Pancreas (tissue), 10 donors: ENCODE measurements at regions not wholly inside any gene's neighbourhood (a gene's known extent, or its start where the extent isn't known, plus 50 kb on each side); places are given as distances from the start of the nearest gene placed in this dataset.

Source experiments
- ATAC-seq, 4 donors: fragments of 200-7000 bp; cut with Tn5 transposase; one replicate each; pipeline versions ENCODE4 v1.8.0 to v1.9.1; 2020; ENCODE audit warnings: mild to moderate bottlenecking in 4 of 4, moderate library complexity in 4 of 4
- DNase-seq, 6 donors: peaks; one replicate each; pipeline ENCODE4 v3.0.0-alpha.2; 2020
- FAIRE-seq: peaks from 2 replicates; lab custom pipeline; 2012; peaks lifted over from hg19 to GRCh38; lab: Jason Lieb, UNC
- H3K27ac ChIP-seq, 4 donors: fragments of 200-600 bp; sonication (generic); 1 replicate in 3 of 4; 2 replicates in 1 of 4; pipeline versions ENCODE4 v1.5.0 to v1.8.0; 2020
- H3K27me3 ChIP-seq, 4 donors: fragments of 200-600 bp; one replicate each; pipeline ENCODE4 v1.8.0; 2021
- H3K36me3 ChIP-seq, 3 donors: fragments of 200-600 bp; sonication (generic) in 1 of 3; one replicate each; pipeline versions ENCODE4 v1.5.0 to v1.8.0; 2020 to 2021
- H3K4me1 ChIP-seq, 3 donors: fragments of 200-600 bp; one replicate each; pipeline ENCODE4 v1.8.0; 2021
- H3K4me3 ChIP-seq, 4 donors: fragments of 200-600 bp; sonication (generic) in 2 of 4; one replicate each; pipeline versions ENCODE4 v1.5.0 to v1.8.0; 2020 to 2021
- H3K9me3 ChIP-seq, 4 donors: fragments of 200-600 bp; one replicate each; pipeline ENCODE4 v1.8.0; 2021
- CTCF ChIP-seq, 4 donors: fragments of 200-600 bp; sonication (generic) in 3 of 4; IDR thresholded peaks; one replicate each; pipeline versions ENCODE4 v1.5.0 to v1.8.0; 2021; ENCODE audit warnings: antibody characterized with exemption in 4 of 4
- WGBS, 2 donors: extraction: QIAGEN DNeasy Blood & Tissue Kit; methylation state at CpG; one replicate each; pipeline ENCODE4 v1.1.7; 2013; 5-methylcytosine and 5-hydroxymethylcytosine counted together
- intact Hi-C, 3 donors: fragments of 100-400 bp; cut with DNase I; formaldehyde crosslinking; loops; one replicate each; pipeline versions ENCODE4 v1.11.1 to v1.14.2; 2022
- donor health status: healthy with polysubstance abuse.
- donor health status: DM: no; HTN: no; CAD: no; lungs with moderate emphysema.
- donor health status: DM: no; HTN: no; CAD: no.
- donor health status: control.
- donor health status: control.
- donor health status: Bipolar disorder and iron deficiency.
- donor health status: DM: yes; HTN: yes; CAD: no.
- donor health status: DM: no; HTN: no; CAD: no.
- donor health status: DM: no; HTN: no; CAD: no.
- donor health status: DM: yes; HTN: yes; CAD: no.

GRCh38 chr9:31071606-31072286 lies 1312.7 kb upstream of the ACO1 start:
- 84 to 91% methylated on average over 23 of the region's 23 CpGs for WGBS, 2 donors
- Histone ChIP-seq H3K27ac (no peak overlapping the region), H3K4me3 (no peak overlapping the region), H3K36me3 (no peaks in the 10 kb centered on the region), H3K9me3 (no peaks in the 10 kb centered on the region), H3K27me3 (no peaks in the 10 kb centered on the region), H3K4me1 (no peaks in the 10 kb centered on the region)
- intact Hi-C loops: no loop called here
- no peak for TF ChIP-seq CTCF (IDR thresholded peaks at IDR 0.05)
- peak in 1 of 6 donors; percentile 51 for DNase-seq
- no peak for FAIRE-seq
- ATAC-seq: no peak

- DNase-seq (no peak), ATAC-seq (no peak), FAIRE-seq (no peak)
- WGBS, 2 donors: 53 to 67% methylated on average over 2 of the region's 2 CpGs
- Histone ChIP-seq H3K4me3 (no peak overlapping the region), H3K36me3 (no peaks in the 10 kb centered on the region), H3K4me1 (no peaks in the 10 kb centered on the region), H3K27me3 (no peaks in the 10 kb centered on the region), H3K9me3 (no peaks in the 10 kb centered on the region), H3K27ac (no peak overlapping the region)
- no peak for TF ChIP-seq CTCF (IDR thresholded peaks at IDR 0.05)
- intact Hi-C loops: no loop called here
Measured at GRCh38 chr9:31078175-31078574, 1306.3 kb upstream of the ACO1 start.

- intact Hi-C loops: no loop called here
- H3K27ac ChIP-seq: no peak overlapping the region
- DNase-seq (no peak), FAIRE-seq (no peak), ATAC-seq (no peak)
- no peaks in the 10 kb centered on the region for H3K9me3 ChIP-seq
- H3K4me3 ChIP-seq: no peak overlapping the region
- no peaks in the 10 kb centered on the region for H3K36me3 ChIP-seq
- WGBS, 2 donors: 47 to 49% methylated on average over 4 of the region's 4 CpGs
- no peaks in the 10 kb centered on the region for H3K27me3 ChIP-seq
- H3K4me1 ChIP-seq: no peaks in the 10 kb centered on the region
- no peak for TF ChIP-seq CTCF (IDR thresholded peaks at IDR 0.05)
Measured at GRCh38 chr9:31084350-31084749, 1300.1 kb upstream of the ACO1 start.

GRCh38 chr9:31089549-31090221 lies 1294.8 kb upstream of the ACO1 start:
- no peak for ATAC-seq
- no peaks in the 10 kb centered on the region for H3K36me3 ChIP-seq
- intact Hi-C loops: no loop called here
- no peak for TF ChIP-seq CTCF (IDR thresholded peaks at IDR 0.05)
- no peaks in the 10 kb centered on the region for H3K9me3 ChIP-seq
- no peak overlapping the region for H3K4me3 ChIP-seq
- no peak for FAIRE-seq
- H3K27me3 ChIP-seq: no peaks in the 10 kb centered on the region
- no peak overlapping the region for H3K27ac ChIP-seq
- H3K4me1 ChIP-seq: no peaks in the 10 kb centered on the region
- no peak for DNase-seq

GRCh38 chr9:31100311-31100710 lies 1284.1 kb upstream of the ACO1 start:
- H3K36me3 ChIP-seq: no peaks in the 10 kb centered on the region
- no peak overlapping the region for H3K27ac ChIP-seq
- no peak overlapping the region for H3K4me3 ChIP-seq
- H3K4me1 ChIP-seq: no peaks in the 10 kb centered on the region
- FAIRE-seq (no peak), ATAC-seq (no peak), DNase-seq (no peak)
- intact Hi-C loops: no loop called here
- no peaks in the 10 kb centered on the region for H3K9me3 ChIP-seq
- H3K27me3 ChIP-seq: no peaks in the 10 kb centered on the region
- 70 to 75% methylated on average over 1 of the region's 1 CpG for whole genome bisulfite sequencing, 2 donors
- no peak for TF ChIP-seq CTCF (IDR thresholded peaks at IDR 0.05)
